Natural killer cell (primary cell): ENCODE measurements at regions not wholly inside any gene's neighbourhood (a gene's known extent, or its start where the extent isn't known, plus 50 kb on each side); places are given as distances from the start of the nearest gene placed in this dataset.

Experiments
- ATAC-seq, 3 donors: fragments of 150-1000 bp in 2 of 3; fragments of 200-7000 bp in 1 of 3; cut with Tn5 transposase; 1 replicate in 1 of 3; 2 replicates in 2 of 3; pipeline ENCODE4 v1.10.0; 2021; ENCODE audit warnings: mild to moderate bottlenecking in 2 of 3, moderate library complexity in 2 of 3
- DNase-seq, 2 donors: peaks; one replicate each; pipeline versions ENCODE4 v3.0.0 to v3.0.0-alpha.2; 2013 to 2021; ENCODE audit warnings: mixed read lengths in 1 of 2
- H3K27ac ChIP-seq: one replicate; pipeline ENCODE4 v1.5.1; 2013; ENCODE audit warnings: mild to moderate bottlenecking, low read length
- H3K27me3 ChIP-seq: one replicate; pipeline ENCODE4 v1.6.1; 2013; ENCODE audit warnings: low read length; ENCODE audit not compliant: control insufficient read depth, insufficient read depth
- H3K36me3 ChIP-seq: one replicate; pipeline ENCODE4 v1.6.1; 2013; ENCODE audit warnings: low read length; ENCODE audit not compliant: control insufficient read depth, insufficient read depth
- H3K4me1 ChIP-seq: one replicate; pipeline ENCODE4 v1.6.1; 2013; ENCODE audit warnings: low read length; ENCODE audit not compliant: control insufficient read depth, insufficient read depth
- H3K4me3 ChIP-seq: one replicate; pipeline ENCODE4 v1.5.1; 2013; ENCODE audit warnings: low read length
- H3K9me3 ChIP-seq: one replicate; pipeline ENCODE4 v1.6.1; 2013; ENCODE audit warnings: low read length; ENCODE audit not compliant: control insufficient read depth, insufficient read depth
- H3K27ac Mint-ChIP-seq, 2 donors: one replicate each; pipeline ENCODE4 v1.8.0; 2022; ENCODE audit warnings: mild to moderate bottlenecking in 2 of 2, mixed read lengths in 2 of 2, moderate library complexity in 1 of 2
- H3K27me3 Mint-ChIP-seq, 2 donors: one replicate each; pipeline ENCODE4 v1.8.0; 2022; ENCODE audit warnings: low read depth in 2 of 2, mixed read lengths in 2 of 2
- H3K36me3 Mint-ChIP-seq: one replicate; pipeline ENCODE4 v1.8.0; 2022; ENCODE audit warnings: mixed read lengths
- H3K4me1 Mint-ChIP-seq, 2 donors: one replicate each; pipeline ENCODE4 v1.8.0; 2022; ENCODE audit warnings: mixed read lengths in 2 of 2
- H3K4me3 Mint-ChIP-seq: one replicate; pipeline ENCODE4 v1.8.0; 2022; ENCODE audit warnings: mild to moderate bottlenecking, moderate library complexity, mixed read lengths
- H3K9me3 Mint-ChIP-seq, 2 donors: one replicate each; pipeline ENCODE4 v1.8.0; 2022; ENCODE audit warnings: mixed read lengths in 2 of 2
- WGBS: methylation state at CpG from one replicate; pipeline ENCODE4 v1.1.7; 2013; ENCODE audit warnings: missing lambda C conversion rate; ENCODE audit not compliant: insufficient coverage; 5-methylcytosine and 5-hydroxymethylcytosine counted together
- intact Hi-C: fragments of 100-400 bp; cut with micrococcal nuclease; formaldehyde crosslinking; loops from one replicate; pipeline ENCODE4 v1.14.2; 2022
- TF ChIP-seq, protein P1 (sequence below): fragments of 200-600 bp; IDR thresholded peaks from one replicate; pipeline ENCODE4 v1.8.0; 2022; ENCODE audit warnings: antibody characterized with exemption

- H3K4me1 ChIP-seq = no peaks in the 10 kb centered on the region
- Mint-ChIP-seq H3K4me1 (no peaks in the 10 kb centered on the region), H3K27ac (no peak overlapping the region), H3K27me3 (no peaks in the 10 kb centered on the region), H3K9me3 (peaks cover 4 to 9% of the 10 kb centered on the region in 2 donors), H3K4me3 (no peak overlapping the region), H3K36me3 (no peaks in the 10 kb centered on the region)
- TF ChIP-seq, protein P1, sequence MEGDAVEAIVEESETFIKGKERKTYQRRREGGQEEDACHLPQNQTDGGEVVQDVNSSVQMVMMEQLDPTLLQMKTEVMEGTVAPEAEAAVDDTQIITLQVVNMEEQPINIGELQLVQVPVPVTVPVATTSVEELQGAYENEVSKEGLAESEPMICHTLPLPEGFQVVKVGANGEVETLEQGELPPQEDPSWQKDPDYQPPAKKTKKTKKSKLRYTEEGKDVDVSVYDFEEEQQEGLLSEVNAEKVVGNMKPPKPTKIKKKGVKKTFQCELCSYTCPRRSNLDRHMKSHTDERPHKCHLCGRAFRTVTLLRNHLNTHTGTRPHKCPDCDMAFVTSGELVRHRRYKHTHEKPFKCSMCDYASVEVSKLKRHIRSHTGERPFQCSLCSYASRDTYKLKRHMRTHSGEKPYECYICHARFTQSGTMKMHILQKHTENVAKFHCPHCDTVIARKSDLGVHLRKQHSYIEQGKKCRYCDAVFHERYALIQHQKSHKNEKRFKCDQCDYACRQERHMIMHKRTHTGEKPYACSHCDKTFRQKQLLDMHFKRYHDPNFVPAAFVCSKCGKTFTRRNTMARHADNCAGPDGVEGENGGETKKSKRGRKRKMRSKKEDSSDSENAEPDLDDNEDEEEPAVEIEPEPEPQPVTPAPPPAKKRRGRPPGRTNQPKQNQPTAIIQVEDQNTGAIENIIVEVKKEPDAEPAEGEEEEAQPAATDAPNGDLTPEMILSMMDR = no peak
- no peak overlapping the region for H3K27ac ChIP-seq
- H3K4me3 ChIP-seq = no peak overlapping the region
- DNase-seq (no peak), ATAC-seq (no peak)
- WGBS = 50% methylated on average over 2 of the region's 2 CpGs
- no peaks in the 10 kb centered on the region for H3K36me3 ChIP-seq
- intact Hi-C loops = no loop called here
- peaks cover 5% of the 10 kb centered on the region for H3K9me3 ChIP-seq
- no peaks in the 10 kb centered on the region for H3K27me3 ChIP-seq
These were observed 298.2 kb upstream of the ESRRG start for GRCh38 chr1:217021400-217021799.

GRCh38 chr1:217019475-217019874, 296.2 kb upstream of the ESRRG start:
- no peak overlapping the region for H3K27ac ChIP-seq
- TF ChIP-seq, protein P1 = no peak
- Mint-ChIP-seq H3K27me3 (no peaks in the 10 kb centered on the region), H3K9me3 (peaks cover 4 to 8% of the 10 kb centered on the region in 2 donors), H3K27ac (no peak overlapping the region), H3K4me1 (no peaks in the 10 kb centered on the region), H3K4me3 (no peak overlapping the region), H3K36me3 (no peaks in the 10 kb centered on the region)
- DNase-seq = no peak
- H3K9me3 ChIP-seq = peaks cover 3% of the 10 kb centered on the region
- H3K27me3 ChIP-seq = no peaks in the 10 kb centered on the region
- no peak for ATAC-seq
- WGBS = no CpG with 5 or more reads among the region's 2 CpGs
- H3K4me1 ChIP-seq = no peaks in the 10 kb centered on the region
- H3K4me3 ChIP-seq = no peak overlapping the region
- intact Hi-C loops = no loop called here
- H3K36me3 ChIP-seq = no peaks in the 10 kb centered on the region

DNA sequence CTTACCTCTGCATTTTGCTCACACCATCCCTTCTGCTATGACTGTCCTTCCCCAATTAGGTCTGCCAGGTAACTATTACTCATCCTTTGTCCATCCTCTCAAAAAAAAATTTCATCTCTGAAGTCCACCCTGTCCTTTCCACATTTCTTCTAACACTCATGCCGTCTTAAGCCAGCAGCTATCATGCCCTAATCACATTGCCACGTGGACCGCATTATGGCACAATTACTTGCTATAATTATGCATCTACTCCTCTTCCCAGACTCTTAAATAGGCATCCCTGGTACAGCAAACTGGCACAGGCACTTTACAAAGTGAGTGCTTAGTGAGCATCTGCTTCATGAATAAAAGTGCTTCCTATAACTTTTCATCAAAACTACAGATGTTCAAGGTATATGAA, 295.4 kb upstream of the ESRRG start:
- TF ChIP-seq, protein P1 = no peak
- Histone ChIP-seq H3K4me3 (no peak overlapping the region), H3K36me3 (no peaks in the 10 kb centered on the region), H3K27me3 (no peaks in the 10 kb centered on the region), H3K9me3 (peaks cover 3% of the 10 kb centered on the region), H3K4me1 (no peaks in the 10 kb centered on the region), H3K27ac (no peak overlapping the region)
- Mint-ChIP-seq H3K4me1 (no peaks in the 10 kb centered on the region), H3K36me3 (no peaks in the 10 kb centered on the region), H3K27ac (no peak overlapping the region), H3K9me3 (peaks cover 4 to 6% of the 10 kb centered on the region in 2 donors), H3K27me3 (no peaks in the 10 kb centered on the region), H3K4me3 (no peak overlapping the region)
- 86% methylated on average over 3 of the region's 3 CpGs for WGBS
- ATAC-seq (no peak), DNase-seq (no peak)
- intact Hi-C loops = no loop called here

GRCh38 chr1:217017165-217017564, 293.9 kb upstream of the ESRRG start:
- H3K36me3 Mint-ChIP-seq = no peaks in the 10 kb centered on the region
- Histone ChIP-seq H3K4me3 (no peak overlapping the region), H3K27me3 (no peaks in the 10 kb centered on the region), H3K9me3 (no peaks in the 10 kb centered on the region), H3K36me3 (no peaks in the 10 kb centered on the region), H3K27ac (no peak overlapping the region), H3K4me1 (no peaks in the 10 kb centered on the region)
- TF ChIP-seq, protein P1 = no peak
- no peaks in the 10 kb centered on the region for H3K27me3 Mint-ChIP-seq
- peaks cover 6% of the 10 kb centered on the region in 2 donors for H3K9me3 Mint-ChIP-seq
- no peaks in the 10 kb centered on the region for H3K4me1 Mint-ChIP-seq
- DNase-seq (no peak), ATAC-seq (no peak)
- intact Hi-C loops = no loop called here
- H3K4me3 Mint-ChIP-seq = no peak overlapping the region
- no peak overlapping the region for H3K27ac Mint-ChIP-seq
